ENCODE measurements at regions not wholly inside any gene's neighbourhood (a gene's known extent, or its start where the extent isn't known, plus 50 kb on each side); places are given as distances from the start of the nearest gene placed in this dataset.

DNA sequence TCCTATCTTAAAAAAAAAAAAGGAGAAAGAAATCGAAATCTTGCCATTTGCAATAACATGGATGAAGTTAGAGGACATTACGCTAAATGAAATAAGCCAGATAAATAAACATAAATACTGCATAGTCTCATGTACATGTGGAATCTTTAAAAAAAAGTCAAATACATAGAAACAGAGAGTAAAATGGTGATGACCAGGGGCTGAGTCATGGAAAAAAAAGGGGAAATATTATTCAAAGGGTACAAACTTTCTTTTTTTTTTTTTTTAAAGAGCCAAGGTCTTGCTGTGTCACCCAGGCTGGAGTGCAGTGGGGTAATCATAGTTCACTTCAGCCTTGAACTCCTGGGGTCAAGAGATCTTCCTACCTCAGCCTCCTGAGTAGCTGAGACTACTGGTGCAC is 310.1 kb downstream of the ZNF608 start:
- dilution Hi-C loops (cut with MboI; ENCODE audit: extremely low pct_ligation_motif_present, low sequenced_read_pairs): no loop called here
- Histone ChIP-seq H3K9ac (ENCODE audit: control insufficient read depth, extremely low read depth, insufficient read depth, low read length) (no peak overlapping the region), H3K4me1 (ENCODE audit: control insufficient read depth, extremely low read depth, insufficient read depth, low read length) (no peaks in the 10 kb centered on the region), H3K79me2 (ENCODE audit: control insufficient read depth, insufficient read depth, low read length) (no peaks in the 10 kb centered on the region), H3K36me3 (ENCODE audit: control insufficient read depth in 2 of 2, extremely low read depth in 1 of 2, insufficient read depth in 2 of 2, low read length in 2 of 2) (no peaks in the 10 kb centered on the region), H4K20me1 (ENCODE audit: control insufficient read depth, extremely low read depth, insufficient read depth, low read length) (no peaks in the 10 kb centered on the region), H3K9me3 (ENCODE audit: control insufficient read depth, low read depth, low read length) (no peaks in the 10 kb centered on the region), H3K27me3 (ENCODE audit: control insufficient read depth, extremely low read depth, insufficient read depth, low read length) (peaks cover 5% of the 10 kb centered on the region), H3K4me3 (ENCODE audit: control insufficient read depth in 2 of 3, extremely low read depth in 1 of 3, insufficient read depth in 2 of 3, low read depth in 1 of 3, low read length in 3 of 3) (no peak overlapping the region), H3K27ac (ENCODE audit: control insufficient read depth, insufficient read depth, low read length) (no peak overlapping the region), H2AFZ (ENCODE audit: control insufficient read depth, low read length) (no peak overlapping the region), H3K4me2 (ENCODE audit: control insufficient read depth, extremely low read depth, insufficient read depth, low read depth, low read length) (no peak overlapping the region), H3K9me1 (ENCODE audit: control insufficient read depth, extremely low read depth, insufficient read depth, low read length) (no peaks in the 10 kb centered on the region)
- FAIRE-seq (no peak), DNase-seq (ENCODE audit: low read depth, low spot score) (no peak)
- TF ChIP-seq, protein P1, sequence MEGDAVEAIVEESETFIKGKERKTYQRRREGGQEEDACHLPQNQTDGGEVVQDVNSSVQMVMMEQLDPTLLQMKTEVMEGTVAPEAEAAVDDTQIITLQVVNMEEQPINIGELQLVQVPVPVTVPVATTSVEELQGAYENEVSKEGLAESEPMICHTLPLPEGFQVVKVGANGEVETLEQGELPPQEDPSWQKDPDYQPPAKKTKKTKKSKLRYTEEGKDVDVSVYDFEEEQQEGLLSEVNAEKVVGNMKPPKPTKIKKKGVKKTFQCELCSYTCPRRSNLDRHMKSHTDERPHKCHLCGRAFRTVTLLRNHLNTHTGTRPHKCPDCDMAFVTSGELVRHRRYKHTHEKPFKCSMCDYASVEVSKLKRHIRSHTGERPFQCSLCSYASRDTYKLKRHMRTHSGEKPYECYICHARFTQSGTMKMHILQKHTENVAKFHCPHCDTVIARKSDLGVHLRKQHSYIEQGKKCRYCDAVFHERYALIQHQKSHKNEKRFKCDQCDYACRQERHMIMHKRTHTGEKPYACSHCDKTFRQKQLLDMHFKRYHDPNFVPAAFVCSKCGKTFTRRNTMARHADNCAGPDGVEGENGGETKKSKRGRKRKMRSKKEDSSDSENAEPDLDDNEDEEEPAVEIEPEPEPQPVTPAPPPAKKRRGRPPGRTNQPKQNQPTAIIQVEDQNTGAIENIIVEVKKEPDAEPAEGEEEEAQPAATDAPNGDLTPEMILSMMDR (optimal IDR thresholded peaks at IDR 0.05 in 1 of 3, IDR thresholded peaks at IDR 0.05 in 1 of 3, conservative IDR thresholded peaks at IDR 0.05 in 1 of 3; ENCODE audit: extremely low read depth in 1 of 3, insufficient read depth in 2 of 3, low read length in 3 of 3): no peak

GRCh38 chr5:124433170-124433569 is 313.3 kb downstream of the ZNF608 start:
- no peaks in the 10 kb centered on the region for H3K9me1 ChIP-seq (ENCODE audit: control insufficient read depth, extremely low read depth, insufficient read depth, low read length)
- H3K36me3 ChIP-seq (ENCODE audit: control insufficient read depth in 2 of 2, extremely low read depth in 1 of 2, insufficient read depth in 2 of 2, low read length in 2 of 2): no peaks in the 10 kb centered on the region
- dilution Hi-C loops (cut with MboI; ENCODE audit: extremely low pct_ligation_motif_present, low sequenced_read_pairs): no loop called here
- no peaks in the 10 kb centered on the region for H3K79me2 ChIP-seq (ENCODE audit: control insufficient read depth, insufficient read depth, low read length)
- no peaks in the 10 kb centered on the region for H3K9me3 ChIP-seq (ENCODE audit: control insufficient read depth, low read depth, low read length)
- no peak overlapping the region for H2AFZ ChIP-seq (ENCODE audit: control insufficient read depth, low read length)
- no peak overlapping the region for H3K4me2 ChIP-seq (ENCODE audit: control insufficient read depth, extremely low read depth, insufficient read depth, low read depth, low read length)
- no peaks in the 10 kb centered on the region for H3K4me1 ChIP-seq (ENCODE audit: control insufficient read depth, extremely low read depth, insufficient read depth, low read length)
- DNase-seq (ENCODE audit: low read depth, low spot score) (no peak), FAIRE-seq (no peak)
- TF ChIP-seq, protein P1 (optimal IDR thresholded peaks at IDR 0.05 in 1 of 3, IDR thresholded peaks at IDR 0.05 in 1 of 3, conservative IDR thresholded peaks at IDR 0.05 in 1 of 3; ENCODE audit: extremely low read depth in 1 of 3, insufficient read depth in 2 of 3, low read length in 3 of 3): no peak
- TF ChIP-seq EZH2 (IDR thresholded peaks at IDR 0.05; ENCODE audit: low read length): no peak
- H3K27me3 ChIP-seq (ENCODE audit: control insufficient read depth, extremely low read depth, insufficient read depth, low read length): peaks cover 3% of the 10 kb centered on the region
- H3K9ac ChIP-seq (ENCODE audit: control insufficient read depth, extremely low read depth, insufficient read depth, low read length): no peak overlapping the region
- H4K20me1 ChIP-seq (ENCODE audit: control insufficient read depth, extremely low read depth, insufficient read depth, low read length): no peaks in the 10 kb centered on the region
- H3K27ac ChIP-seq (ENCODE audit: control insufficient read depth, insufficient read depth, low read length): no peak overlapping the region
- no peak overlapping the region for H3K4me3 ChIP-seq (ENCODE audit: control insufficient read depth in 2 of 3, extremely low read depth in 1 of 3, insufficient read depth in 2 of 3, low read depth in 1 of 3, low read length in 3 of 3)

Measured in keratinocyte (primary cell).